KBM-7 (cell line): ENCODE measurements at regions not wholly inside any gene's neighbourhood (a gene's known extent, or its start where the extent isn't known, plus 50 kb on each side); places are given as distances from the start of the nearest gene placed in this dataset.

Source experiments
- DNase-seq: peaks from one replicate; pipeline ENCODE4 v3.0.0-alpha.2; 2015
- in situ Hi-C: fragments of 300-500 bp; cut with MboI; formaldehyde crosslinking; loops from 2 replicates; pipeline ENCODE4 v1.14.3; 2020; ENCODE audit warnings: low sequenced_read_pairs, low pct_unique_long_range_greater_than_20kb, mixed read lengths

GRCh38 chr18:72692086-72692485 is 147.9 kb upstream of the CBLN2 start:
- no peak for DNase-seq

DNA sequence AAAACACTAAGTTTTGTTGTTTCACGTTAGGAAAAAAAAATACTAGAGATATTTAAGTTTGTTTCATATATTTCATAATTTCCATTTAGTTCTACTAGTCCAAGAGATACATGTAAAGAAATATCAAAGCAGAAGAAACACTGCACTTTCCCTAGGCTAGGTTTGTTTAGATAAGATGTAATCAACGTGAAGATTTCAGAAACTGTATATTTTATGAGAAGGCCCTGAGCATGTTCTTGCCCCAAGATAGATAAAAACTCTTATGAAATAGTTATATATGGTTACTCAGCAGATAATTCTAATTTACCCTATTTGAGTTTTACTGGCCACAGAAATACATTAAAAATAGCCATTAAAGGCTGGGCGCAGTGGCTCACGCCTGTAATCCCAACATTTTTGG is 143.6 kb upstream of the CBLN2 start:
- in situ Hi-C loops = no loop called here

More at GRCh38 chr18:72692086-72692485, 147.9 kb upstream of the CBLN2 start:
- in situ Hi-C loops = no loop called here

GRCh38 chr18:72675394-72675793 is 131.3 kb upstream of the CBLN2 start:
- DNase-seq = no peak
- in situ Hi-C loops = no loop called here

More for the DNA sequence above, 143.6 kb upstream of the CBLN2 start:
- DNase-seq = no peak

- in situ Hi-C loops = no loop called here
- DNase-seq = no peak
Measured at GRCh38 chr18:72674710-72675109, 130.6 kb upstream of the CBLN2 start.

DNA sequence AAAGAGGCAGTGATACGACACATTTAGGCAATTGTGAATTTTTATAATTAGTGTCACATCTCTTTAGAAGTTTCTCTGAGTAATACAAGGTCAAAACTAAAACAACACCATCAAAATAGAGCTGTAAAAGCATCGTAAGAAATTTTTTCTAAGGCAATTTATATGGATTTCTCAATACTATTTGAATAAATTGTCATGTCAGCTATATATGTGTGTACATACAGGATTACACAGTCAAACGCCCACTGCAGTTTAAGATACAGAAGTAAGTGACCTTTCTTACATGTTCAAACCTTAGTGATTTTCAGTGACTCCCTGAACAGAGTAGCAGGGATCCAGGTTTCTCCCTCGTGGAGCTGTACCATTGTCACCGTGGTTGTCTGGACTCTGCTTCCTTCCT is 129.1 kb upstream of the CBLN2 start:
- DNase-seq = no peak
- in situ Hi-C loops = no loop called here

DNA sequence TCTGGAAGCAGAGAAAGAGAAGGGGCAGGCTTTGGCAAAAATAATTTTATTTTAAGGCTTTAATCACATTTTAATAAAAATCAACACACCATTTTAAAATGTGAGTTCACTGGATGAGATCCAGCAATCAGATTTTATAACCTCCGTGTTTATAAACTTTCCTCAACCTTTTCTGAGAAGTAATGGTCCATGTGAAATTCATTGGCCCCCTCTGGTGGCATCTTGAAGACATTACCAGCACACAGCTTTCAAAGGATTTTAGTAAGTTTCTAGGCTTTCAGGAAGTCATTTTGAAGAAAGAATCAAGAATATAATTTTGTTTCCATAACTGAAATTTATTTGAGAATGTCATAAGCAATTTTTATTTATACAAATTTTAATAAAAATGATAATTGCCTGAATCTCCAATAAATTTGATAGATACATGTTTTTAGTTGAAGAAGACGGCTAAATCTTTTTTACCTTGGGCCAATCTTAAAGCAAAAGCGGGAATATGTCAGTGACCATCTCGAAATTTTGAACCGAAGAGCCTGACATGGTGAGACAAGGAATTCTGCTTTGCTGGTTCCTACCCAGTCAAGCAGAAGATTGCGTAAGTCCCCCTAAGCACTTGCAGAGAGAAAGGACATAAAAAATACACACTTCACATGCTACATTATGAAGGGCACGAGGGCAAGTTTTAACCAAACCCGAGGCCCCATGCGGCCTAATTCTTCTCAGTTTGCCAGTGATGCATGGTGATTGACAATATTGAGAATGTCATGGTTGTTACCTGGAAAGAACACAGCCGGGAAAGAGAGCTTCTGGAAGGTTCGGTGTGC is 128.4 kb upstream of the CBLN2 start:
- in situ Hi-C loops = no loop called here
- peak; percentile 46 for DNase-seq

GRCh38 chr18:72667932-72668331 is 123.8 kb upstream of the CBLN2 start:
- in situ Hi-C loops = no loop called here
- DNase-seq = no peak

- DNase-seq = peak; percentile 28
- in situ Hi-C loops = no loop called here
Measured at GRCh38 chr18:72652990-72653593, 109.0 kb upstream of the CBLN2 start.

DNA sequence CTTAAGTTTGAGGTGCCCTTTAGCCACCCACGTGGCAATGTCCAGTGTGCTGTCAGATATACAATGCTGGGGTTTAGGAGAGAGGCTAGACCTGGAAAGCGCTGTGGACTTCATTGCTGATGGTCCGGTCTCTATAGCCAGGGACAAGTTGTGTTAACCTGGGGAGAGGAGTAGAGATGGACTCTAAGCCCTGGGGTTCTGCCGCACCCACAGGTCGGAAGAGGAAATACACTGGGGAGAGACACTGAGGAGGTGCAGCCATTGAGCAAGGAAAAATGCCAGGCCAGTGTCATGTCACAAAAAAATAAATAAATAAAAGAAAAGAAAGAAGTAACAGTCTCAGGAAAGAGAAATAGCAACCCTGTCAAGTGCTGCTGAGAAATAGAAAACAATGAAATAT is 106.9 kb upstream of the CBLN2 start:
- no peak for DNase-seq
- in situ Hi-C loops = no loop called here

DNA sequence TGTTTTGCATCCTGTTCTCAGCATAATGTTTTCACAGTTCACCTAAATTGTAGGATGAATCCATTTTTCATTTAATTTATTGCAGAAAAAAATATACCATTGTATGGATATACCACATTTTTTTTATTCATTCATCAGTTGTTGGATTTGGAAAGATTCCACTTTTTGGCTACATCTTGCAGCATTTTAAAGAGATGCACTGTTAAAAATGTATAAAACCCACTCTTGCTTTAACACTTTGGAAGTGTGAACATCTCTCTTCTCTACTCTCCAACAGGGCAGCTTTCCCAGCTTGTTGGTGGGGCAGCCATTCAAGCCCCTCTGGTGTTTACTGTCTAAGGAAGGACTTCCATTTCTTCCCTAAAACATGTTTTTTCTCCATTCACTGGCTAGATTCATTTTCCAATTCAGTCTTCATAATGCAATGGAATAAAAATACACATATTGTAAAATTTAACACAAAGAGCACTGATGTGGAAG is 104.4 kb upstream of the CBLN2 start:
- DNase-seq = no peak
- in situ Hi-C loops = no loop called here

DNA sequence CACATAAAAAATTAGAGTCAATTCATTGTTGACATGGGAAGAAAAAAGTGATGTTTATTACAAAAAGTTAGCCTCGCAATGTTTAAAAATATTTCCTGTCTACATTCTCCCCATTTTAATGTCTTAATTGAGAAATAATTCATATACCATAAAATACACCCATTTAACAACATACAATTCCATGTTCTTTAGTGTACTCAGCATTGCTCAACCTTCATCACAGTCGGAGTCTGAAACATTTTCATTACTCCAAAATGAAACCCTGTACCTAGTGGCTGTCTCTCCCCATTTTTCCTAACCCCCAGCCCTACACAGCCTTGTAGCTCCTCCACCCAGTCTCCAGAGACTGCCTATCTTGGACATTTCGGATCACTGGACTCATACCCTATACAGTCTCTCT is 103.9 kb upstream of the CBLN2 start:
- in situ Hi-C loops = no loop called here
- no peak for DNase-seq

- in situ Hi-C loops = no loop called here
Measured at GRCh38 chr18:72640557-72640956, 96.4 kb upstream of the CBLN2 start.

DNA sequence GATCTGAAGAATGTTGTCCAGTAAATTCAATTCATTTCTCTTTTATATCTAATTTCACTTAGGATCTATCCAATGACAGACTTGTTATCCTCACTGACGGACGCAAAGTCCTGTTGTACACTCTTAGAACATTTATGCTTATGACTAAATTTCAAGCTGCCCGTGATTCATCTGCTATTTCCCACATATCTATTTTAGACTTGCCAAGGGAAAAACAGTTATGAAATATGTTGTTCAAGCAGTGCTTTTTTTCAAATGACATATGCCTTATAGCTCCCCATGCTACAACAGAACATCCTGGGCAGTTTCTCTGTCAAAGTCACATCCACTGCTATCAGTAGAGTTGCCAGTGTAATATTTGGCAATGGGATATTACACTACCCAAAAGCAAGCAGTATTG is 94.2 kb upstream of the CBLN2 start:
- in situ Hi-C loops = no loop called here
- no peak for DNase-seq

More at GRCh38 chr18:72640557-72640956, 96.4 kb upstream of the CBLN2 start:
- no peak for DNase-seq

GRCh38 chr18:72637721-72638120 is 93.6 kb upstream of the CBLN2 start:
- in situ Hi-C loops = no loop called here
- DNase-seq = no peak

- DNase-seq = no peak
- in situ Hi-C loops = no loop called here
Measured at GRCh38 chr18:72637299-72637698, 93.2 kb upstream of the CBLN2 start.

- no peak for DNase-seq
- in situ Hi-C loops = no loop called here
Measured at GRCh38 chr18:72636611-72637010, 92.5 kb upstream of the CBLN2 start.

DNA sequence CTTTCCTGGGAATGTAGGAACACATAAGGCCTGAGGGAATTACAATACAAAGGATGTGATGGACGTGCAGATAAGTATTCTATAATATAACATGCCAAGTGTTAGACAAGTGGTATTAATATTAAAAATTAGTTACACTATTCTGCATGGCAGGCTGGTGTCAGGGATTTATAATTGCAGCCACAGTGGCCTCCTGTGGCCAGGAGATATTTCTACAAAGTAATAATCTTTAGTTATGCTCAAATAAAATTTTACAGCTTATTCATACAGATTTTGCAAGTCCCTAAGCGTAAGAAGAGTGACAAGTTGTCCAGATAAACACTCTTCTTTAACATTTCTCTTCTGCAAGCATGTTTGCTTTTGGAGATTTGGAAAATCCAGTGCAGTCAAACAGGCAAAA is 90.4 kb upstream of the CBLN2 start:
- in situ Hi-C loops = no loop called here
- DNase-seq = no peak

DNA sequence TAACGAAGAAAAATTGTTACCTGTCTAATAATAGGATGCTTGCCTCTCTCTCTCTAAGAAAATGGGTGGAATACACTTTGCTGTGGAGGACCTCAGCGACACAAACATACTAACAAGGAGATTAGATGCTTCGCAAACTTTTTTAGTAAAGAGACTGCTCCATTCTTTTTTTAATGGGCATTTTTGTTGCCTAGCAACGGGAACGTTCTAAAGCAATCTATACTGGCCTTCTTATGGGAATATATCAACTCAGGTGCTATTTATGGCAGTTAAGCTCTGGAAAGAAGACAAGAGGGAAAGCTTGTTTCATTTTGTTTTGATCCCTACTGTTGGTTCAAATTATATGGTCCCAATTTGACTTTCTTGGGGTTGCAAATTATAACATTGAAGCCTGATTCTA is 86.8 kb upstream of the CBLN2 start:
- no peak for DNase-seq
- in situ Hi-C loops = no loop called here

DNA sequence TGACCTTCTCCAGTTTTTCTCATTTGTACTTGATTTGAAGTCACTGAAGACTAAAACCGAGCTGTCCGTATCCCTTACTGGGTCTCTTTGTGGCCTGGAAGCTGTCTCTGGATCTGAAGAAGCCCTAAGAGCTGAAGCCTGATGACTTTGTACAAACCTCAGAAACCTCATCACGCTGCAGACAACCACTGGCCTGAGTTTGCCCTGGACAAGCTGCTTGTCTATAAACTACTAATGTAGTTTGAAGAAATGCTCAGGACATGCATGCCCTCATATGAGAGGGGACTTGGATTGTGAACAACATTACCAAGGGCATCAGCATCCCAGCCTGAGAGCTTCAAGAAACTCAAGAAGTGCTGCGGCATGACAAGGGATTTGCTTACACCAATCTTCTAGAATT is 79.3 kb upstream of the CBLN2 start:
- in situ Hi-C loops = no loop called here
- DNase-seq = no peak

DNA sequence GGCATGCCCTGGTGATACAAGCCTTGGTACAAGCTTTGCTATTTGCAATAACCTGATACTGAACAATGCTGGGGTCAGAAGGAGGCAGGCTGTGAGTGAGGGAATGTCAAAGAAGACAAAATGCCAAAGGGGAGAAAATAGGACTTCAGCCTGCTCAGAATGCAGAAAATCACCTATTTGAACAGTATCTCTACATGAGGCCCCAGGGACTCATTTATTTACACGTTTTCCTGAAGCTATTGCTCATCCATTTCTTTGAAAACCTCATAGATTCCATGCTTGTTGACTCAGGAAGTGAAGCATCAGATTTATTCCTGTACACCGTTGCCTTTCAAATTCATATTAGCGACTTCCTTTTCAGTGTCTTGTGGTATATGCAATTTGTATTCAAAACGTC is 69.4 kb upstream of the CBLN2 start:
- no peak for DNase-seq
- in situ Hi-C loops = no loop called here
